HEK293 (cell line): ENCODE measurements at regions not wholly inside any gene's neighbourhood (a gene's known extent, or its start where the extent isn't known, plus 50 kb on each side); places are given as distances from the start of the nearest gene placed in this dataset.

Source experiments
- CTCF ChIA-PET: fragments of 350-600 bp; formaldehyde crosslinking; extraction: SDS; loops from one replicate; lab custom pipeline; 2021; ENCODE audit warnings: antibody characterized with exemption; lab: Yijun Ruan, JAX
- POLR2A ChIA-PET: fragments of 300-600 bp; formaldehyde crosslinking; extraction: SDS; loops from one replicate; lab custom pipeline; 2020; ENCODE audit warnings: antibody characterized with exemption, inconsistent platforms; lab: Yijun Ruan, JAX
- H3K27ac ChIP-seq: fragments of 200-500 bp; sonication (Bioruptor generic); 2 replicates; pipeline ENCODE4 v1.5.1; 2014; ENCODE audit warnings: low read depth, low read length, control low read depth, inconsistent platforms; ENCODE audit errors: extremely low read depth
- H3K36me3 ChIP-seq, 2 experiments: fragments of 200-500 bp in 1 of 2; sonication (Bioruptor generic) in 1 of 2; 1 replicate in 1 of 2; 2 replicates in 1 of 2; pipeline ENCODE4 v1.5.1; 2014 to 2017; ENCODE audit warnings: inconsistent platforms in 2 of 2, low read length in 2 of 2; ENCODE audit not compliant: control insufficient read depth in 2 of 2, insufficient read depth in 1 of 2
- H3K4me1 ChIP-seq: fragments of 200-500 bp; sonication (Bioruptor generic); 2 replicates; pipeline ENCODE4 v1.5.1; 2014; ENCODE audit warnings: mild to moderate bottlenecking, low read length, inconsistent platforms; ENCODE audit not compliant: control insufficient read depth, insufficient read depth
- H3K4me3 ChIP-seq: 2 replicates; pipeline ENCODE4 v1.5.1; 2011; ENCODE audit warnings: low read depth, mild to moderate bottlenecking, control low read depth, low read length, moderate library complexity
- H3K9me3 ChIP-seq: fragments of 200-500 bp; sonication (Bioruptor generic); 2 replicates; pipeline ENCODE4 v1.5.1; 2014; ENCODE audit warnings: low read depth, low read length, inconsistent platforms; ENCODE audit not compliant: control insufficient read depth, insufficient read depth
- CTCF ChIP-seq: fragments of 450-650 bp; formaldehyde crosslinking; IDR thresholded peaks from 2 replicates; pipeline ENCODE4 v1.5.1; 2016; ENCODE audit warnings: missing biosample characterization, missing genetic modification characterization
- EGR2 ChIP-seq: fragments of 450-650 bp; formaldehyde crosslinking; IDR thresholded peaks from 2 replicates; pipeline ENCODE4 v1.5.1; 2016; ENCODE audit warnings: low read depth, missing biosample characterization, missing genetic modification characterization
- HIC1 ChIP-seq: fragments of 450-650 bp; formaldehyde crosslinking; IDR thresholded peaks from 2 replicates; pipeline ENCODE4 v1.5.1; 2016; ENCODE audit warnings: missing biosample characterization, missing genetic modification characterization
- KLF7 ChIP-seq: fragments of 450-650 bp; formaldehyde crosslinking; IDR thresholded peaks from 2 replicates; pipeline ENCODE4 v1.5.1; 2016; ENCODE audit warnings: missing biosample characterization, missing genetic modification characterization, borderline replicate concordance
- OSR2 ChIP-seq: fragments of 450-650 bp; formaldehyde crosslinking; IDR thresholded peaks from 2 replicates; pipeline ENCODE4 v1.5.1; 2016; ENCODE audit warnings: missing biosample characterization, missing genetic modification characterization
- SCRT1 ChIP-seq: fragments of 450-650 bp; formaldehyde crosslinking; IDR thresholded peaks from 2 replicates; pipeline ENCODE4 v1.5.1; 2016; ENCODE audit warnings: missing biosample characterization, missing genetic modification characterization, borderline replicate concordance
- SCRT2 ChIP-seq: fragments of 450-650 bp; formaldehyde crosslinking; IDR thresholded peaks from 2 replicates; pipeline ENCODE4 v1.5.1; 2016; ENCODE audit warnings: missing biosample characterization, missing genetic modification characterization
- ZNF155 ChIP-seq: fragments of 450-650 bp; formaldehyde crosslinking; IDR thresholded peaks from 2 replicates; pipeline ENCODE4 v1.5.1; 2016; ENCODE audit warnings: missing biosample characterization, missing genetic modification characterization
- ZNF211 ChIP-seq: fragments of 450-650 bp; formaldehyde crosslinking; IDR thresholded peaks from 2 replicates; pipeline ENCODE4 v1.5.1; 2016; ENCODE audit warnings: low read depth, missing biosample characterization, missing genetic modification characterization
- ZNF324 ChIP-seq: fragments of 450-650 bp; formaldehyde crosslinking; IDR thresholded peaks from 2 replicates; pipeline ENCODE4 v1.5.1; 2016; ENCODE audit warnings: missing biosample characterization, missing genetic modification characterization
- ZNF362 ChIP-seq: fragments of 450-650 bp; formaldehyde crosslinking; IDR thresholded peaks from 2 replicates; pipeline ENCODE4 v1.5.1; 2016; ENCODE audit warnings: missing biosample characterization, missing genetic modification characterization
- ZNF488 ChIP-seq: fragments of 450-650 bp; formaldehyde crosslinking; IDR thresholded peaks from 2 replicates; pipeline ENCODE4 v1.5.1; 2016; ENCODE audit warnings: missing biosample characterization, missing genetic modification characterization
- ZNF529 ChIP-seq: fragments of 450-650 bp; formaldehyde crosslinking; IDR thresholded peaks from 2 replicates; pipeline ENCODE4 v1.5.1; 2017; ENCODE audit warnings: missing genetic modification characterization, missing biosample characterization; ENCODE audit not compliant: insufficient replicate concordance
- ZNF623 ChIP-seq: fragments of 450-650 bp; formaldehyde crosslinking; IDR thresholded peaks from 2 replicates; pipeline ENCODE4 v1.5.1; 2016; ENCODE audit warnings: missing biosample characterization, missing genetic modification characterization
- ZNF768 ChIP-seq: fragments of 450-650 bp; formaldehyde crosslinking; IDR thresholded peaks from 2 replicates; pipeline ENCODE4 v1.5.1; 2018; ENCODE audit warnings: missing biosample characterization, mild to moderate bottlenecking, missing genetic modification characterization
- ZNF791 ChIP-seq: fragments of 450-650 bp; formaldehyde crosslinking; IDR thresholded peaks from 2 replicates; pipeline ENCODE4 v1.5.1; 2016; ENCODE audit warnings: missing biosample characterization, missing genetic modification characterization

GRCh38 chr15:69869881-69870505 is 227.7 kb downstream of the TLE3 start:
- Histone ChIP-seq H3K4me1 (no peaks in the 10 kb centered on the region), H3K36me3 (no peaks in the 10 kb centered on the region), H3K27ac (no peak overlapping the region), H3K4me3 (no peak overlapping the region), H3K9me3 (no peaks in the 10 kb centered on the region; the same call in none of the 2 replicates)
- no peak for TF ChIP-seq ZNF768
- TF ChIP-seq ZNF791 (tag by site-specific recombination): no peak
- TF ChIP-seq ZNF529: no peak
- TF ChIP-seq KLF7 (tag by site-specific recombination): no peak
- no peak for TF ChIP-seq ZNF623
- TF ChIP-seq SCRT1 (tag by site-specific recombination): peak; percentile 65; the same call in 1 of the 2 replicates
- TF ChIP-seq ZNF211 (tag by site-specific recombination): no peak
- TF ChIP-seq ZNF488 (tag by site-specific recombination): no peak
- TF ChIP-seq OSR2 (tag by site-specific recombination): no peak
- no peak for TF ChIP-seq ZNF324 (tag by site-specific recombination)
- no peak for TF ChIP-seq ZNF155
- TF ChIP-seq SCRT2: peak; percentile 64; the same call in 1 of the 2 replicates
- CTCF ChIA-PET: interaction anchor here (0.6 kb wide), 1 partner anchor 49 kb away, joined by 7 read pairs; no protein-coding TSS in a partner anchor
- POLR2A ChIA-PET: no interaction called here

GRCh38 chr15:69871511-69872134 is 226.1 kb downstream of the TLE3 start:
- TF ChIP-seq CTCF (tag by site-specific recombination) (no peak), EGR2 (peak; percentile 21; the same call in 1 of the 2 replicates), ZNF362 (no peak), SCRT2 (0 out of 2 replicates have a peak, but pooled peaks have one; percentile 18), ZNF768 (no peak), HIC1 (tag by site-specific recombination) (no peak)
- CTCF ChIA-PET: no interaction called here
- POLR2A ChIA-PET: no interaction called here

More at GRCh38 chr15:69871511-69872134, 226.1 kb downstream of the TLE3 start:
- Histone ChIP-seq H3K36me3 (no peaks in the 10 kb centered on the region), H3K27ac (no peak overlapping the region), H3K4me1 (no peaks in the 10 kb centered on the region), H3K4me3 (no peak overlapping the region), H3K9me3 (no peaks in the 10 kb centered on the region; the same call in none of the 2 replicates)
